Neutrophil (primary cell): ENCODE measurements at regions not wholly inside any gene's neighbourhood (a gene's known extent, or its start where the extent isn't known, plus 50 kb on each side); places are given as distances from the start of the nearest gene placed in this dataset.

Source experiments
- H3K27ac ChIP-seq: fragments of 200-600 bp; sonication (generic); 2 replicates; pipeline ENCODE4 v1.5.1; 2016; ENCODE audit warnings: mild to moderate bottlenecking, moderate library complexity
- H3K27me3 ChIP-seq: fragments of 200-600 bp; sonication (generic); 2 replicates; pipeline ENCODE4 v1.6.0; 2016; ENCODE audit warnings: mild to moderate bottlenecking
- H3K36me3 ChIP-seq: fragments of 200-600 bp; sonication (generic); 2 replicates; pipeline ENCODE4 v1.5.1; 2017
- H3K4me1 ChIP-seq, 2 experiments: fragments of 200-600 bp in 1 of 2; sonication (generic) in 1 of 2; 1 replicate in 1 of 2; 2 replicates in 1 of 2; pipeline versions ENCODE4 v1.5.1 to v1.6.1; 2013 to 2016; ENCODE audit warnings: low read depth in 1 of 2, low read length in 1 of 2, mild to moderate bottlenecking in 1 of 2, moderate library complexity in 1 of 2; ENCODE audit not compliant: control insufficient read depth in 1 of 2, insufficient read depth in 1 of 2
- H3K4me3 ChIP-seq, 2 experiments: fragments of 200-600 bp in 1 of 2; sonication (generic) in 1 of 2; 1 replicate in 1 of 2; 2 replicates in 1 of 2; pipeline ENCODE4 v1.5.1; 2013 to 2016; ENCODE audit warnings: low read depth in 1 of 2, low read length in 1 of 2, mild to moderate bottlenecking in 1 of 2, moderate library complexity in 1 of 2
- H3K9me3 ChIP-seq: fragments of 200-600 bp; sonication (generic); 2 replicates; pipeline ENCODE4 v1.5.1; 2016
- TF ChIP-seq, protein P1 (sequence below): fragments of 200-600 bp; sonication (generic); IDR thresholded peaks from 2 replicates; pipeline ENCODE4 v1.5.1; 2016; ENCODE audit warnings: antibody characterized with exemption

DNA sequence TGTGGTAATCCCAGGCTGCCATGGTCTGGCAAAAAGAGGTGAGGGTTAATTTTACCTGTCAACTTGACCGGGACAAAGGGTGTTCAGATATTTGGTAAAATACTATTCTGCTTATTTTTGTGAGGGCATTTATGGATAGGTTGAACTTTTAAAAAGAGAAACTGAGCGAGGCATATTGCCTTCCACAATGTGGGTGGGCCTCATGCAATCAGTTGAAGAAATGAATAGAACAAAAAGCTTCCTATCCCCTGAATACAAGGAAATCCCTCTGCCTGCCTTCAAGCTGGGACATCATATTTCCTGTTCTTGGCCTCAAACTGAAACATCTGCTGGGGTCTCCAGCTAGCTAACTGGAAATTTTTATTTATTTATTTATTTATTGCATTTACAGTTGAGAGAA, 734.7 kb downstream of the IRX1 start:
- Histone ChIP-seq H3K4me3 (no peak overlapping the region), H3K27ac (no peak overlapping the region), H3K36me3 (no peaks in the 10 kb centered on the region), H3K4me1 (no peaks in the 10 kb centered on the region), H3K27me3 (no peaks in the 10 kb centered on the region), H3K9me3 (no peaks in the 10 kb centered on the region)
- TF ChIP-seq, protein P1, sequence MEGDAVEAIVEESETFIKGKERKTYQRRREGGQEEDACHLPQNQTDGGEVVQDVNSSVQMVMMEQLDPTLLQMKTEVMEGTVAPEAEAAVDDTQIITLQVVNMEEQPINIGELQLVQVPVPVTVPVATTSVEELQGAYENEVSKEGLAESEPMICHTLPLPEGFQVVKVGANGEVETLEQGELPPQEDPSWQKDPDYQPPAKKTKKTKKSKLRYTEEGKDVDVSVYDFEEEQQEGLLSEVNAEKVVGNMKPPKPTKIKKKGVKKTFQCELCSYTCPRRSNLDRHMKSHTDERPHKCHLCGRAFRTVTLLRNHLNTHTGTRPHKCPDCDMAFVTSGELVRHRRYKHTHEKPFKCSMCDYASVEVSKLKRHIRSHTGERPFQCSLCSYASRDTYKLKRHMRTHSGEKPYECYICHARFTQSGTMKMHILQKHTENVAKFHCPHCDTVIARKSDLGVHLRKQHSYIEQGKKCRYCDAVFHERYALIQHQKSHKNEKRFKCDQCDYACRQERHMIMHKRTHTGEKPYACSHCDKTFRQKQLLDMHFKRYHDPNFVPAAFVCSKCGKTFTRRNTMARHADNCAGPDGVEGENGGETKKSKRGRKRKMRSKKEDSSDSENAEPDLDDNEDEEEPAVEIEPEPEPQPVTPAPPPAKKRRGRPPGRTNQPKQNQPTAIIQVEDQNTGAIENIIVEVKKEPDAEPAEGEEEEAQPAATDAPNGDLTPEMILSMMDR, result no peak

- TF ChIP-seq, protein P1, result no peak
Observed at GRCh38 chr5:4335078-4335477, 739.4 kb downstream of the IRX1 start.

GRCh38 chr5:4337519-4337918, 741.9 kb downstream of the IRX1 start:
- Histone ChIP-seq H3K27ac (no peak overlapping the region), H3K4me1 (no peaks in the 10 kb centered on the region), H3K4me3 (no peak overlapping the region), H3K27me3 (no peaks in the 10 kb centered on the region), H3K36me3 (no peaks in the 10 kb centered on the region), H3K9me3 (no peaks in the 10 kb centered on the region)
- TF ChIP-seq, protein P1, result no peak

More at GRCh38 chr5:4335078-4335477, 739.4 kb downstream of the IRX1 start:
- no peaks in the 10 kb centered on the region for H3K36me3 ChIP-seq
- no peaks in the 10 kb centered on the region for H3K4me1 ChIP-seq
- no peaks in the 10 kb centered on the region for H3K27me3 ChIP-seq
- no peak overlapping the region for H3K4me3 ChIP-seq
- no peak overlapping the region for H3K27ac ChIP-seq
- H3K9me3 ChIP-seq, result no peaks in the 10 kb centered on the region

- Histone ChIP-seq H3K27ac (no peak overlapping the region), H3K4me1 (no peaks in the 10 kb centered on the region), H3K9me3 (no peaks in the 10 kb centered on the region), H3K36me3 (no peaks in the 10 kb centered on the region), H3K27me3 (no peaks in the 10 kb centered on the region), H3K4me3 (no peak overlapping the region)
- TF ChIP-seq, protein P1, result no peak
Observed at GRCh38 chr5:4339949-4340348, 744.3 kb downstream of the IRX1 start.

GRCh38 chr5:4345850-4346249, 750.2 kb downstream of the IRX1 start:
- H3K27me3 ChIP-seq, result no peaks in the 10 kb centered on the region

More at GRCh38 chr5:4345850-4346249, 750.2 kb downstream of the IRX1 start:
- Histone ChIP-seq H3K36me3 (no peaks in the 10 kb centered on the region), H3K9me3 (no peaks in the 10 kb centered on the region), H3K27ac (no peak overlapping the region), H3K4me3 (no peak overlapping the region), H3K4me1 (no peaks in the 10 kb centered on the region)
- TF ChIP-seq, protein P1, result no peak
